ENCODE measurements at regions not wholly inside any gene's neighbourhood (a gene's known extent, or its start where the extent isn't known, plus 50 kb on each side); places are given as distances from the start of the nearest gene placed in this dataset.

GRCh38 chr21:15333136-15333710 lies 268.4 kb upstream of the NRIP1 start:
- H3K27me3 ChIP-seq: no peaks in the 10 kb centered on the region
- H3K36me3 ChIP-seq: no peaks in the 10 kb centered on the region
- H3K9me3 ChIP-seq: peaks cover 0 to 2% (median 0%) of the 10 kb centered on the region in 4 donors
- H3K4me3 ChIP-seq: no peak overlapping the region
- intact Hi-C loops (cut with DNase I): no loop called here
- no peak for DNase-seq
- H3K4me1 ChIP-seq: peaks cover 0 to under 1% (median 0%) of the 10 kb centered on the region in 4 donors
- 50 to 65% methylated on average over 1 of the region's 1 CpG for WGBS, 2 donors
- no peak overlapping the region for H3K27ac ChIP-seq
- TF ChIP-seq POLR2A (IDR thresholded peaks at IDR 0.05) (no peak), CTCF (IDR thresholded peaks at IDR 0.05) (no peak), POLR2AphosphoS5 (IDR thresholded peaks at IDR 0.05) (no peak), EP300 (IDR thresholded peaks at IDR 0.05) (no peak)

GRCh38 chr21:15333951-15334350 lies 269.2 kb upstream of the NRIP1 start:
- intact Hi-C loops (cut with DNase I): no loop called here
- no peak overlapping the region for H3K4me3 ChIP-seq
- no peak for TF ChIP-seq POLR2AphosphoS5 (IDR thresholded peaks at IDR 0.05)
- no peak for TF ChIP-seq POLR2A (IDR thresholded peaks at IDR 0.05)
- TF ChIP-seq CTCF (IDR thresholded peaks at IDR 0.05): no peak
- no peak for TF ChIP-seq EP300 (IDR thresholded peaks at IDR 0.05)
- H3K9me3 ChIP-seq: peaks cover 0 to 2% (median 0%) of the 10 kb centered on the region in 4 donors
- H3K27me3 ChIP-seq: no peaks in the 10 kb centered on the region
- no peak overlapping the region for H3K27ac ChIP-seq
- WGBS, 2 donors: 89 to 95% methylated on average over 2 of the region's 2 CpGs
- no peak for DNase-seq
- H3K4me1 ChIP-seq: no peaks in the 10 kb centered on the region
- no peaks in the 10 kb centered on the region for H3K36me3 ChIP-seq

GRCh38 chr21:15343066-15343465 lies 278.3 kb upstream of the NRIP1 start:
- H3K27me3 ChIP-seq: no peaks in the 10 kb centered on the region
- no peaks in the 10 kb centered on the region for H3K36me3 ChIP-seq
- H3K9me3 ChIP-seq: no peaks in the 10 kb centered on the region
- TF ChIP-seq EP300 (IDR thresholded peaks at IDR 0.05) (no peak), CTCF (IDR thresholded peaks at IDR 0.05) (no peak), POLR2AphosphoS5 (IDR thresholded peaks at IDR 0.05) (no peak), POLR2A (IDR thresholded peaks at IDR 0.05) (no peak)
- WGBS, 2 donors: 90 to 92% methylated on average over 1 of the region's 1 CpG
- no peak overlapping the region for H3K4me3 ChIP-seq
- intact Hi-C loops (cut with DNase I): no loop called here
- DNase-seq: no peak
- peaks cover 0 to 6% (median 0%) of the 10 kb centered on the region in 4 donors for H3K4me1 ChIP-seq
- no peak overlapping the region for H3K27ac ChIP-seq

GRCh38 chr21:15352009-15352408 lies 287.2 kb upstream of the NRIP1 start:
- intact Hi-C loops (cut with DNase I): no loop called here
- Histone ChIP-seq H3K4me3 (no peak overlapping the region), H3K27ac (no peak overlapping the region), H3K4me1 (peaks cover 0 to 7% (median 0%) of the 10 kb centered on the region in 4 donors), H3K36me3 (no peaks in the 10 kb centered on the region), H3K27me3 (no peaks in the 10 kb centered on the region), H3K9me3 (no peaks in the 10 kb centered on the region)
- TF ChIP-seq CTCF (IDR thresholded peaks at IDR 0.05): no peak
- TF ChIP-seq POLR2AphosphoS5 (IDR thresholded peaks at IDR 0.05): no peak
- TF ChIP-seq EP300 (IDR thresholded peaks at IDR 0.05): no peak
- TF ChIP-seq POLR2A (IDR thresholded peaks at IDR 0.05): no peak
- 94 to 96% methylated on average over 7 of the region's 7 CpGs for WGBS, 2 donors
- no peak for DNase-seq

GRCh38 chr21:15353546-15353945 lies 288.7 kb upstream of the NRIP1 start:
- DNase-seq: no peak
- H3K4me3 ChIP-seq: no peak overlapping the region
- intact Hi-C loops (cut with DNase I): no loop called here
- H3K27me3 ChIP-seq: no peaks in the 10 kb centered on the region
- no peak overlapping the region for H3K27ac ChIP-seq
- WGBS, 2 donors: 50 to 84% methylated on average over 1 of the region's 1 CpG
- peaks cover 0 to 7% (median 0%) of the 10 kb centered on the region in 4 donors for H3K4me1 ChIP-seq
- no peaks in the 10 kb centered on the region for H3K9me3 ChIP-seq
- TF ChIP-seq POLR2AphosphoS5 (IDR thresholded peaks at IDR 0.05) (no peak), EP300 (IDR thresholded peaks at IDR 0.05) (no peak), CTCF (IDR thresholded peaks at IDR 0.05) (no peak), POLR2A (IDR thresholded peaks at IDR 0.05) (no peak)
- no peaks in the 10 kb centered on the region for H3K36me3 ChIP-seq
